IMR-90 (cell line): ENCODE measurements at regions not wholly inside any gene's neighbourhood (a gene's known extent, or its start where the extent isn't known, plus 50 kb on each side); places are given as distances from the start of the nearest gene placed in this dataset.

Experiments
- CEBPB ChIP-seq: IDR thresholded peaks from 2 replicates; pipeline ENCODE4 v1.6.1; 2012; ENCODE audit warnings: low read depth, low read length, improper control_type of control experiment
- CHD1 ChIP-seq: IDR thresholded peaks from 2 replicates; pipeline ENCODE4 v1.6.1; 2012; ENCODE audit warnings: low read depth, low read length, improper control_type of control experiment
- CTCF ChIP-seq: conservative IDR thresholded peaks from 2 replicates; pipeline ENCODE4 v1.5.1; 2012; ENCODE audit warnings: mild to moderate bottlenecking, low read depth, low read length, improper control_type of control experiment
- NFE2L2 ChIP-seq: fragments of 150-350 bp; IDR thresholded peaks from 2 replicates; pipeline ENCODE4 v1.6.1; 2016; ENCODE audit warnings: low read depth, mild to moderate bottlenecking, low read length
- POLR2A ChIP-seq: IDR thresholded peaks from 2 replicates; pipeline ENCODE4 v1.6.1; 2012; ENCODE audit warnings: mild to moderate bottlenecking, low read depth, low read length
- RCOR1 ChIP-seq: IDR thresholded peaks from 2 replicates; pipeline ENCODE4 v1.6.1; 2012; ENCODE audit warnings: mild to moderate bottlenecking, low read length, improper control_type of control experiment; ENCODE audit not compliant: insufficient replicate concordance
- TF ChIP-seq, protein P1 (sequence below): fragments of 150-350 bp; IDR thresholded peaks from 2 replicates; pipeline ENCODE4 v1.6.1; 2016; ENCODE audit warnings: low read depth, mild to moderate bottlenecking, low read length, moderate library complexity, borderline replicate concordance
- TF ChIP-seq, protein P2 (sequence below): fragments of 150-350 bp; IDR thresholded peaks from 2 replicates; pipeline ENCODE4 v1.6.1; 2017; ENCODE audit warnings: mild to moderate bottlenecking, antibody characterized with exemption, low read length, low read depth

GRCh38 chr1:56167596-56167995, 411.8 kb downstream of the PLPP3 start:
- TF ChIP-seq CTCF (no peak), POLR2A (no peak), CEBPB (no peak), CHD1 (no peak), RCOR1 (no peak), NFE2L2 (no peak)
- TF ChIP-seq, protein P1, sequence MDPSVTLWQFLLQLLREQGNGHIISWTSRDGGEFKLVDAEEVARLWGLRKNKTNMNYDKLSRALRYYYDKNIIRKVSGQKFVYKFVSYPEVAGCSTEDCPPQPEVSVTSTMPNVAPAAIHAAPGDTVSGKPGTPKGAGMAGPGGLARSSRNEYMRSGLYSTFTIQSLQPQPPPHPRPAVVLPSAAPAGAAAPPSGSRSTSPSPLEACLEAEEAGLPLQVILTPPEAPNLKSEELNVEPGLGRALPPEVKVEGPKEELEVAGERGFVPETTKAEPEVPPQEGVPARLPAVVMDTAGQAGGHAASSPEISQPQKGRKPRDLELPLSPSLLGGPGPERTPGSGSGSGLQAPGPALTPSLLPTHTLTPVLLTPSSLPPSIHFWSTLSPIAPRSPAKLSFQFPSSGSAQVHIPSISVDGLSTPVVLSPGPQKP: no peak
- TF ChIP-seq, protein P2, sequence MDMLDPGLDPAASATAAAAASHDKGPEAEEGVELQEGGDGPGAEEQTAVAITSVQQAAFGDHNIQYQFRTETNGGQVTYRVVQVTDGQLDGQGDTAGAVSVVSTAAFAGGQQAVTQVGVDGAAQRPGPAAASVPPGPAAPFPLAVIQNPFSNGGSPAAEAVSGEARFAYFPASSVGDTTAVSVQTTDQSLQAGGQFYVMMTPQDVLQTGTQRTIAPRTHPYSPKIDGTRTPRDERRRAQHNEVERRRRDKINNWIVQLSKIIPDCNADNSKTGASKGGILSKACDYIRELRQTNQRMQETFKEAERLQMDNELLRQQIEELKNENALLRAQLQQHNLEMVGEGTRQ: no peak
